NB4 (cell line): ENCODE measurements at regions not wholly inside any gene's neighbourhood (a gene's known extent, or its start where the extent isn't known, plus 50 kb on each side); places are given as distances from the start of the nearest gene placed in this dataset.

Source experiments
- MYC ChIP-seq: IDR thresholded peaks from 2 replicates; pipeline ENCODE4 v1.6.1; 2011; ENCODE audit warnings: low read depth, low read length
- POLR2A ChIP-seq: IDR thresholded peaks from 2 replicates; pipeline ENCODE4 v1.6.1; 2011; ENCODE audit warnings: mild to moderate bottlenecking; ENCODE audit not compliant: insufficient read length; ENCODE audit errors: extremely low read depth

GRCh38 chr18:27746241-27746640, 430.7 kb downstream of the CDH2 start:
- TF ChIP-seq MYC (no peak), POLR2A (no peak)
